ENCODE measurements at regions not wholly inside any gene's neighbourhood (a gene's known extent, or its start where the extent isn't known, plus 50 kb on each side); places are given as distances from the start of the nearest gene placed in this dataset.
"Not testable (repeated sequence)": the region's sequence is repeated elsewhere in the genome, so short reads cannot be mapped to it uniquely, and the experiment has no call there.

GRCh38 chr2:205901491-205901890 is 184.5 kb downstream of the INO80D start:
- no peak for DNase-seq

- no peak for DNase-seq
Measured at GRCh38 chr2:205898744-205899143, 187.2 kb downstream of the INO80D start.

- DNase-seq, result no peak
Measured at GRCh38 chr2:205895981-205896655, 189.9 kb downstream of the INO80D start.

GRCh38 chr2:205892665-205893259 is 193.2 kb downstream of the INO80D start:
- no peak for DNase-seq

- no peak for DNase-seq
Measured at GRCh38 chr2:205892251-205892655, 193.7 kb downstream of the INO80D start.

- no peak for DNase-seq
Measured at GRCh38 chr2:205889114-205889513, 196.9 kb downstream of the INO80D start.

- no peak for DNase-seq
Measured at GRCh38 chr2:205887637-205888036, 198.3 kb downstream of the INO80D start.

GRCh38 chr2:205885492-205886099 is 200.4 kb downstream of the INO80D start:
- DNase-seq, result peak; percentile 33

- DNase-seq, result no peak
Measured at GRCh38 chr2:205883965-205884364, 201.7 kb downstream of the NRP2 start.

GRCh38 chr2:205882806-205883425 is 200.6 kb downstream of the NRP2 start:
- no peak for DNase-seq

- DNase-seq, result no peak
Measured at GRCh38 chr2:205880048-205880447, 197.7 kb downstream of the NRP2 start.

GRCh38 chr2:205878999-205879762 is 196.9 kb downstream of the NRP2 start:
- DNase-seq, result no peak

GRCh38 chr2:205877496-205877895 is 195.2 kb downstream of the NRP2 start:
- no peak for DNase-seq

- no peak for DNase-seq
Measured at GRCh38 chr2:205876127-205876526, 193.8 kb downstream of the NRP2 start.

GRCh38 chr2:205872716-205873115 is 190.4 kb downstream of the NRP2 start:
- no peak for DNase-seq

- no peak for DNase-seq
Measured at GRCh38 chr2:205869439-205869838, 187.1 kb downstream of the NRP2 start.

- DNase-seq, result no peak
Measured at GRCh38 chr2:205868773-205869333, 186.6 kb downstream of the NRP2 start.

- DNase-seq, result no peak
Measured at GRCh38 chr2:205868053-205868452, 185.8 kb downstream of the NRP2 start.

GRCh38 chr2:205867371-205867770 is 185.1 kb downstream of the NRP2 start:
- no peak for DNase-seq

- no peak for DNase-seq
Measured at GRCh38 chr2:205865905-205866441, 183.7 kb downstream of the NRP2 start.

- DNase-seq, result no peak
Measured at GRCh38 chr2:205865056-205865455, 182.8 kb downstream of the NRP2 start.

GRCh38 chr2:205864491-205864890 is 182.2 kb downstream of the NRP2 start:
- DNase-seq, result no peak

GRCh38 chr2:205862761-205863160 is 180.5 kb downstream of the NRP2 start:
- not testable (repeated sequence) for DNase-seq

All from activated T-cell treated with anti-CD3 and anti-CD28 coated beads for 4 hours (primary cell).